Jurkat, Clone E6-1 (cell line): ENCODE measurements at regions not wholly inside any gene's neighbourhood (a gene's known extent, or its start where the extent isn't known, plus 50 kb on each side); places are given as distances from the start of the nearest gene placed in this dataset.

Experiments
- DNase-seq: peaks from one replicate; pipeline ENCODE4 v3.0.0-alpha.2; 2011; ENCODE audit warnings: low read depth, low spot score
- H3K4me3 ChIP-seq: 2 replicates; pipeline ENCODE4 v1.5.1; 2011; ENCODE audit warnings: mild to moderate bottlenecking, low read length, control low read depth, moderate library complexity

DNA sequence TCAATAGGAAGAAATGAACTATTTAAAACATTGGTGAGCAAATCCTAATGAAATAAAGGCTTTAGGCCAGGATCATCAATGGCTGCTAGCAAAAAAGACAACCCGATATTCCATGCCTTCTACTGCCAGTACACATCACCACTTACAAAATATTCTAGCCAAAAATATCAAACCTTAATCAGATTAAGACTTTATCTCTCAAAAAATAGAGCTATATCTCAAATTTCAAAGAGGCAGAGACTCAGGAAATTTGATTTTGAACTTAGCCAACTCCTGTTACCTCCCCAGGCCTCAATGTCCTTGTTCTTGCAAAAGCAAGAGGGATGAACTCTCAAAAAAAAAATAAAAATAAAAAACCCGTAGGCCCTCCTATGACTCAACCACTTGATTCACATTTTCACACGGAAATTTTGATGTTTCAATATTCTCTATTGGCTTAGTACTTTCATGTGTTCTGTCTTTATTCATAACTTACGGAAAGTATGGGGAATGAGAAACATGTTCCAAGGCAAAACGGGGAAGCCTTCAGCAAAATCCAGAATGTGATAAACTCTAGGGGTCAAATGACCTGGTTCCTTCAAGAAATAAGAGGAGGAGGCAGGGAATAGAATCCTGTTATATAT, 273.3 kb upstream of the ZPLD1 start:
- no peak for DNase-seq
- H3K4me3 ChIP-seq = no peak overlapping the region

DNA sequence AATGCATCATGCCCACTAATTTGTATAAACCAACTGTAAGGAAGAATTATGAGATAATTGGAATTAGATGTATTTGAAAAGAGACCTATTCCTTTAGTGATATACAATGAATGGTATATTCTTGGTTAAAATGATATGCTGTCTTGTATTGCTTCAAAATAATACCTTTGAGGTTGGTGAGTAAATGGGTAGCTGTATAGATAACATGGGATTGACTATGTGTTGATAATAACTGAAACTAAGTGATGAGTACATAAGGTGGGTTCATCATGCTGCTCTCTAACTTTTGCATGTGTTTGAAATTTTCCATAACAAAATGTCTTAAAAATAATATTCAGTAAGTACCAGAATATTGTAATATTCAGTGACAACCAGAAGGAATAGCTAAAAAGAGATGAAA, 272.6 kb upstream of the ZPLD1 start:
- DNase-seq = no peak
- H3K4me3 ChIP-seq = no peak overlapping the region

DNA sequence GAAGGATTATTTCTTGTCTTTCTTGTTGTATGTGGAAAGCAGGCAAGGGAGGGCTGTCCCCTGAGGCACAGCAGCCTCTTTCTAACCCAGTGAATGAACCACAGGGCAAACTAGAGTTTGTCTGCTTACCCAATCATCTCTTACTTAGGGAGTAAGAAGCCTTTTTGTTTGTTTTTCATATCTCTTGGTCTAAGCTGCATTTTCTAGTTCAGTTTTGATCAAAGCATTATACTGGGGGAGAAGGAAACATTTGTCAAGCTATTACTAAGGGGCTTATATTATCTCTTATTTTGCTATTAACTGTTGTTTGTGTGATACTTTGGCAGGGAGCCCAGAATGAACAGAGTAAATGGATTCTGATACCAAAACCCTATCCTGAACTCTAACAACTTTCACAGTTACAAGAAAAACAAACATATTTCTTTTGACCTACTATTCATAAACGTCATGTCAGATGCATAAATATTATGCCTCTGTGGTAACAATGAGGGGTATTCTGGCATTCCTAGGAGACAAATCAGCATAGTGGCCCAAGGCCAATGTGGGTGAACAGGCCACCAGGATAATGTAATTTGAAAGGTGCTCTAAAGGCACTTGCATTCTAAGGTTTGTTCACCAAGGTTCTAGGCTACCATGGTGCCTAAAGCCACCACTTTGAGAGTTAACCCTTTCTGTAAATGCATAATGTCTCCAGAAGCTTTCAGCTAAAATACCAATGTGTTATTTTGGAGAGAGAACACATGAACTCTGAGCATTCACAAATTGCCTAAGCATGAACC, 271.6 kb upstream of the ZPLD1 start:
- no peak for DNase-seq

DNA sequence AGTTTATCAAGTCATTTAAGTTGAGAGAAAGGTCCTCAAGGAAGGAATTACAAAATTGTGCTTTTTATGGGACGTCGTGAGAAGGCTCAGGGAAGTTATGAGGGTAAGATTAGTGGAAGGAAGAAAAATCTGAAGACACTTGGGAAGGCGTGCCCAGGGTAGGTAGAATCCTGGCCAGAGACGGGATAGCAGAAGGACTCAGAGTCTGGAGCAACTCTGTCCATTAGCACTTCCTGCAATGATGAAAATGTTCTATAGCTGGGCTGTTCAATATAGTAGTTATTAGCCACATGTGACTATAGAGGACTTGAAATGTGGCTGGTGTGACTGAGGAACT, 271.0 kb upstream of the ZPLD1 start:
- no peak for DNase-seq
- no peak overlapping the region for H3K4me3 ChIP-seq

More for the DNA sequence above, 271.6 kb upstream of the ZPLD1 start:
- no peak overlapping the region for H3K4me3 ChIP-seq

DNA sequence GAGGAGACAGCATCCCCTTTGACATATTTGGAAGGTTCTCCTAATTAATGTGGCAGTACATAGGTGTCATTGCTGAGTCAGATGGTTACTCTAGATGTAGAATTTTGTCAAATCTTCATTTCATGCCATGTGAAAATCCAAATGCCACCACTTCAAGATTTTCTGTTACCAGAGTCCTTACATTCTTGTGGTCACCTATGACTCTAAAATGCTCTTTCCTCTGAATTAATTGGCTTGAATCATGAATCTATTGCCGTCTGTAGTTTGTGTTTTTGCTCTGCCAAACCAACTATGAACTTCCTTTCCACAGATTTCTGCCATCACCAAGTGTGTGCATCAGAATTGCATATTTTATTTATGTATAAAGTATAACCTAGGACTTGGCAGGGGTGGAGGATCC, 269.4 kb upstream of the ZPLD1 start:
- DNase-seq = no peak
- no peak overlapping the region for H3K4me3 ChIP-seq

DNA sequence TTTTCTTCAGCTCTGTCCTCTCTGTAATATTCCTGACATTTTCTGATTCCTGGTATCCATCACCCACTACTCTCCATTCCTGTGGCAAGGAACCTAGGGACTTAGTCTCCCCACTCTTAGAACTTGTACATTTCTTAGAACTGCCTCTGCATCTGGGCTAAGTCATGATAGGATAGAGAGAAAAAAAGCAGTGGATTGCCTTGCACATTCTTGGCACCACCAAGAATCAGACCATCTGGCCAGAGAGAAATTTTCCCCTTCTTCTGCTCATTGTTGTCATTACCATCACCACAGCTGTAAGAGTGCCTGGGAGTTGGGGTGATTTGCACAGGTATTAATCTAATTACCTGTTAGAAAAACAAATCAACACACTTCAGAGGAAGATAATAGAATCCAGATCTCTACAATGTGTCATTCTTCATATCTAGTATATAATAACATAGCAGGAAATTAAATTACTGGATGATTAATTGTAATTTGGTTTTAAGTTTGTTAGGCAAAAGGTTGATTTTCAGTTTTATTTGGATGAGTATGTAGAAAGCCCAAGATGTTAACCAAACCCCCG, 264.8 kb upstream of the ZPLD1 start:
- H3K4me3 ChIP-seq = no peak overlapping the region
- no peak for DNase-seq

DNA sequence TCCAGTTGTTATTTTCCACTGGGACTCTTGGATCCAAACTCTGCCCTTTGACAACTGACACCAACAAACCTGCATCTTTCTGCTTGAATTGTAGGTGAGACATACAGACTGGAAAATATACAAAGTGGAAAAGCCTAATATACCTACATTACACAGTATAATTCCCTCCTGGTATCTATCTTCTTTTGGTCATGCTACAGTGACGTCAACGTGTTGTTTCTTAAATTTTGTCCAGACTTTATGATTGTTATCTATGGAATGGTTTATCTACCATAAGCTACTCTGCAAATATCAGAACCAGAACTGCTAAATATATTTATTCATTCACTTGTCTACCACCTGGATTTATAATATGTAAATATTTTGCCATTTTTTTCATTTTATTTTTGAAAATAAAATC, 264.3 kb upstream of the ZPLD1 start:
- H3K4me3 ChIP-seq = no peak overlapping the region
- no peak for DNase-seq

DNA sequence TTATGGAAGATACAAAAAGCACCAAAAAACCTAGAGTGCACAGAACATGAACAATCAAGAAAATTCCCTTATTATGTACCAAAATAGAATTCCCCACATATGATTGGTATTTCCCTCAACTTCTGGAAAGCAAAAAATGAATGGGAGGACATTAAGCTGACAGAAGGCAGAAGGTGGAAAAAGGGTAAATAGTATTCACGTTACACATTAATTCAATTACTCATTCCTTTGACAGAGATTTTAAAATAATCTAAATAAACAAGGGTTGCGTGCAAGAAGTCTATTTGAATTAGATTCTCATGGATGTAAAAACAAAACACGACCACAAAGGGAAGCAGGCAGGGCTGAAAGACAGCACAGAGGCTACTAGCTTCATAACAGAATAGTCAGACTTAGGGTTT, 260.5 kb upstream of the ZPLD1 start:
- DNase-seq = no peak

DNA sequence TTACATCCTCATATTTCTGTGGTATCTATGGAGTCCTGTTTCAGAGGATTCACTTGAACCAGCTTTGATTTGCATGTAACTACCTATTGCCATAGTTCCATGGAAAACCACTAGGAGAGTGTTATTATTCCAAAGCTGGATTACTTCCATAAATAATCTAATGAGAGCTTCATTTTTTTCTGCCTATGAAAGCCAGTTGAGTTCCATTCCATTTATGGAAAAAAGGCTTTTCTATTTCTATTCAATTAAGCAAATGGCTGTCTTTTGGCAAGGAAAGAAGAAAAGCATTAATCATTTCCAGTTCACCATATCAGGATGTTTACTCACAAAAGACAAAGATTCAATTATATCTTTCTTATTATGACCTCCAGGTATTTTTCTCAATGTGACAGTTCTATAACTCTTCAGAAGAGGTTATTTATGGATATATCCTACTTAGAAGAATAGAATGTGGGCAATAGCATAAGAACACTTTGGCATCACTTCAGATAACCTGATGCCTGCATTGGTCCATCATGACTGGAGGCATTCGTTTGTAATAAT, 259.9 kb upstream of the ZPLD1 start:
- H3K4me3 ChIP-seq = no peak overlapping the region
- no peak for DNase-seq

More for the DNA sequence above, 260.5 kb upstream of the ZPLD1 start:
- no peak overlapping the region for H3K4me3 ChIP-seq

DNA sequence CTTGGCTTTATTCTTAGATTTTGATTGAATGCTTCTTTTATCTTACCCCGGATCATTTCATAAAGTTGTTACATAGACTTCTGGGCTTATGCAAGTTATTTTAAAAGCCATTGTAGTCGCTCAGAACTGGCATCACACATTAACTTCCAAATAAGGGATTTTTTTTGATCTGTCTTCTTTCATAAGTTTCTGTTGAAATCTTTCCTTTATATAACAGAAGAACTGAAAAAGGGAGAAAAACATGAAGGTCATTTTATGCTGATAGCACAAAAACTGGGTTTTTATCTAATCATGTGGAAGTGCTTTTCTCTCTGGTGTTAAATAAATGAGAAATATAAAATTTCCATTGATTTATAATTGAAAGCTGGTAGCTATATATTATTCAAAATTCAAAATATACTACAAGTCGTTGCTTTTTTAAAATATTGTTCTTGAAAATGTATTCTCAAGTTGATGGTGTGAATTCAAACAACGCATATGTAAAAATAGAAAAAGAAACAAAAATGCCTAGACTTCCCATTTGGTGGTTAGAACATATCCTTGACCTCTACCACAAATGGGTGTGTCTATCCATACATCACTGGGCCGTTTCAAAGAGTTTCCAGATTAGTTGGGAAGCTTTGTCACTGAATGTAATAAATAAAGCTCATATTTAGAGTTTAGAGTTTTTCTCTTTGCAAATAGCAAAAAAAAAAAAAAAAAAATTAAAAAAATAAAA, 258.3 kb upstream of the ZPLD1 start:
- no peak overlapping the region for H3K4me3 ChIP-seq
- no peak for DNase-seq

DNA sequence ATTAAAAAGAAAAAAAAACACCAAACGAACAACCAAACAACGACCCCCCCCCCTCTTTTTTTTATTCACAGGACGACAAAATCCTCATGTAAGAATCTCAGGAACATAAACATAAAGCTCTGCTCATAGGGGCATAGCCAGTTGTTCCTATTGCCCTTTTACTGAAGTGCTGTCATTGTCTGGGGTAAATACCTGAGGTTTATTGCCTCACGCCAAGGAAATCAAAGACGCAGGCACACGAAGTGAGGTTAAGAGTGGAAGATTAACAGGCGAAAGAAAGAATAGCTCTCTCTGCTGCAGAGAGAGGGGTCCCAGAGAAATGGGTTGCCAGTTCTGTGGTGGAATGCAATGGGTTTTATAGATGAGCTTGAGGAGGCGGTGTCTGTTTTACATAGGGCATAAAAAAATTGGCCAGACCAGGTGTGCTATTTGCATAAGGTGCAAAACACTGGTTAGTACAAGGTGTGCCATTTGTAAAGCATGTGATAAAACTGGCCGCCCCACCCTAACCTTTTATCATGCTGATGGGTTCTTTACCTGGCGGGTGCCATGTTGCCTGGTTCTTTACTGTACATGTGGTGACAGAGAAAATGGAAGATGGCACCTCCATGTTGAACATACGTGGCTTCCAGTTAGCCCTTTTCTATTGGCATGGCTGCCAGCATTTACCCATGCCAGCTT, 257.6 kb upstream of the ZPLD1 start:
- no peak overlapping the region for H3K4me3 ChIP-seq

DNA sequence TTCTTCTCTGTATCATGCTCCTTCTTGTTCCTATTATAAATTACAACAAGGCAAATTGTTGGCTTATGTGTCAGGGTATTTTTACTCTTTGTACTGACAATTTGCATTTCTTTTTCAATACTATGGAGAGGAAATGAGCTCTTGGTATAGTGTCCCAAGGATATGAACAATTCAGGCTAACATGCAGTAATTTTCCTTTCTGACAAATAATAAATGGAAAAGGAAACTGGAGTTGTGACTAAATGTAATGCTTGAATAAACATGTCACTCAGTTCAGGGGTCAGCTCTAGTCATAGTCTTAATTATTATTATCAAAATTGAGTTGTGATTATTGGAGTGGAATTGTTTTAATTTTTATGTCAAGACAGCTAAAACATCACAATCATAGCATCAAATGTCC, 256.0 kb upstream of the ZPLD1 start:
- DNase-seq = no peak

More for the DNA sequence above, 257.6 kb upstream of the ZPLD1 start:
- no peak for DNase-seq

DNA sequence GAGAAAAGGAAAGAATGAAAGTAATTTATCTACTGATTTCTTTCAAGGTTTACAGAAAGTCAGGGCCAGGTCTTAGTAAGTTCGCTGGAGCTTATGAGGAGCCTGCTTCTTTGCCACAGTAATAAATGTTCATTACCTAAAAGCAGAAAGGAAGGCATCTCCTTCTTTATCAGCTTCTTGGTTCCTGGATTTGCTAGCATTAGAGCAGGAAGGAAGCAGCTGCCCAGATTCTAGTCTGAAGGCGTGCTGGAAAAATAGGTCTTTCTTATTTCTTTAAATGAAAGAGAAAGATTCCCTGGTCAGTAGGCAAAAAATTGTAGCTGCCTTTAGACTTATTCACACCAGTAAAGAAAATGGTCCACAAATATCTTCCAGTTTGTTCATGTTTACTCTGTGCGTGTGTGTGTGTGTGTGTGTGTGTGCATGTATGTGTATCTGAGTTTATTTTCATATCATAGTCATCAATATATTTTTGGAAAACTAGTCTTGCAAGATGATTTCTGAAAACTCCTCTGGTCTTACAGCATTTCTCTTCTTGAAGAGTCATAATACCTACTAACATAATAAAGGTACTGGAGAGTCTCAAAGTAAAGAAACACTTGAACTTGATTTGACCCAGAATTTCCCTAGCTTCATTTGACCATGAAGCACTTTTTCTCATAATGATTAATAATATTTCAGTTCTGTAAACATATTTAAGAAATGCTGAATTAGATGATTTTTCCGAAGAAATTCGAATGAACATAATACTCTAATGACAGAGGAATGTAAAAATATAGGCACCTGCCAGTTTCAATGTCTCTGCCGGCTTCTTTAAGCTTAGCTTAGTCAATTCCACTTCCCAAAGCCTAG, 255.3 kb upstream of the ZPLD1 start:
- no peak for DNase-seq
- H3K4me3 ChIP-seq = peak overlapping the region; percentile 5; the same call in 1 of the 2 replicates

More for the DNA sequence above, 256.0 kb upstream of the ZPLD1 start:
- no peak overlapping the region for H3K4me3 ChIP-seq

DNA sequence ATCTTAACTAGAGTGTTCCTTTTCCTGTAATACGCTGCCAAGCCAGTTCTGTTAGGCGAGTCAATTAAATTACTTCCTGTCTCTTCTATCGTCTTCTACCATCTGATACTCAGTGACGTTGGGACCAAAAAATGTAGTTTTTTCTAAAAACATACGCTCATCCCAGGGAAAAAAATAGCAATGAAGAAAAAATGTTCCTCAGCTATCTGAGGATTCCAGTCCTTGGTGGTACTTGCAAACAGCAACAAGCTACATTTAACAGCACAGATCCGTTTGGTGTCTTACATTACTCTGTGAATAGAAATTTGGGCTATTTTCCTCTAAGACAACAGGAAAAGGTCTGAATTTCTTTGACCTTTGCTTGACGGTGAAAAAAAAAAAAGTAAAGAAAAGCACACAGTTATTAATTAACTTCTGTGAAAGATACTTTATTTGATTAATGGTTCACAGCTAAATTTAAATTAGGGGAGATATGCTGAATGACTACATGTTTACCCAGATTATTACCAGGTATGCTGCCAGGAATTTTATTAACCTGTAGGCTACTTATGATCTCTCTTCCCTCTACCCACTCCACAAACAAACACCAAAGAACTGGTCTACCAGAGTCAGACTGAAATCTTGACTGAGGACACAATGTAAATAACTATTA, 254.4 kb upstream of the ZPLD1 start:
- DNase-seq = no peak
- peak overlapping the region; percentile 5 for H3K4me3 ChIP-seq

DNA sequence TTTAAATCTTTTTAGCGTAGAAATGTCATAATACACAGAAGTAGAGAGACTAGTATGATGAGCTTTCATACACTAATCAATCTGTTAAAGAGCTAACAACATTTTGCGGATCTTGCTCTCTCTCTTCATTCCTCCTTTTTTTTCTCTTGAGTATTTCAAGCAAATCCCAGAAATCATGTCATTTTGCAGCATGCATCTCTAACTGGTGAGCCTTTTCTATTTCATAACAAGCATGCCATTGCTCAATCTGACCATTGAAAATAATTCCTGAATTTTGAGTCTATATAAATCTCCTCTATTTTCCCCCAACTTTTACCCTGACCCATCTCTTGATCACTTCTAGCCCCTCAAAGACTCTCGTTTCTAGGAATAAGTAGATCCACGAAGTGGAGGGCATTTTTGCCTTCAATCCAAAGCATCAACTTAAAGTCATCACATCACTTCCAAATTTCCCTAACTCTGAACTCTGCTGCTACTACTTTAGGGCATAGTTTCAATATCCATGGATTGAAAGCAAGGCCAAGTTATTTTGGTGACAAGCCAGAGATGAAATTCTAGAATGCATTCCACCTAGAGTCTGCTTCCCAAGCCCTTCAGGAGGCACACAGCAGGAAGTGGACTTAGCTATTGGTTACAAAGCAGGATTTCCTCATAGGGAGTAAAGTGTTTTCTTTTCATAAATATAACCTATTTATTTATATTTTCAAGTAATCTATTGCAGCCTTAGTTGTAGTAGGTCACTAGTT, 253.5 kb upstream of the ZPLD1 start:
- no peak overlapping the region for H3K4me3 ChIP-seq
- no peak for DNase-seq

DNA sequence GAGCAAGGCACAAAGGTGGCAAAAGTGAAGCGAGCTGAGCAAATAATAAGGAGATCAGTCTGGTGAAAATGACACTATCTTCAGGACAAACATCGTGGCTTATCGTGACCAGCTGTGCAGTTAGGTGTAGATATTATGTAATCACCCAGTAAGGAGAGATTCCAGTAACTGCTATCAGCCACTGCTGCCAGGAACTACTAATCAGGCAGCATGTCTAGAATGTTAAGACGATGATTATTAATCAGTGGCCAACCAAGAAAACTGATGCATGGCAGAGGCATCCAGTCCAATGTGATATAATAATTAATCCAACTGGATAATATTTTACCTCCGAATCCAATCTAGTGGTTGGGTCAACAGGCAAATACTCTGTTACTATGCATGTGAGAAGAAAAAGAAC, 252.7 kb upstream of the ZPLD1 start:
- no peak overlapping the region for H3K4me3 ChIP-seq
- no peak for DNase-seq

DNA sequence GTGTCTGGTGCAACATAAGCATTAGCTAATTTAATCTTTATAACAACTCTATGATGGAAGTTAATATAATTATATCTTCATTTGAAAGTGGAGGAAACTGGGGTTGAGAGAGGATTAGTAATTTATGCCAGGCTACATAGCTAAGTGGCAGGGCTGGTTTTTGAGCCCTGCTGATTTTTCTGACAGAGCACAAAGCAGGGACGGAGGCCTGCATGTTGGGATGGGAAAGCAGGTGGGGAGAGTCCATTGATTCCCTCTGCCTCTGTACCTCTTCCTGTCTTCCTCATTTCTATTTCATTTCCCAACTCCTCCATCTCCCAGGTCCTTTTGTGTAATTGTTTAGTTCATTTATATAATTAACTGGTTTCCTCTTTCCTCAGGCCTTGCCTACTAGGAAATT, 251.6 kb upstream of the ZPLD1 start:
- H3K4me3 ChIP-seq = no peak overlapping the region
- no peak for DNase-seq
